UCSD-AML1 (cell line): ENCODE measurements at regions not wholly inside any gene's neighbourhood (a gene's known extent, or its start where the extent isn't known, plus 50 kb on each side); places are given as distances from the start of the nearest gene placed in this dataset.

ENCODE experiments used
- DNase-seq: peaks from one replicate; lab custom pipeline; 2025; ENCODE audit not compliant: unreplicated experiment; lab: John Stamatoyannopoulos, UW

GRCh38 chr6:63371104-63371715 lies 51.4 kb upstream of the LGSN start:
- DNase-seq = no peak

GRCh38 chr6:63372951-63373533 lies 53.3 kb upstream of the LGSN start:
- DNase-seq = no peak

- no peak for DNase-seq
Measured at GRCh38 chr6:63389191-63389844, 69.5 kb upstream of the LGSN start.

- no peak for DNase-seq
Measured at GRCh38 chr6:63391203-63391970, 71.6 kb upstream of the LGSN start.

GRCh38 chr6:63392092-63392724 lies 72.4 kb upstream of the LGSN start:
- DNase-seq = no peak

GRCh38 chr6:63394656-63395308 lies 75.0 kb upstream of the LGSN start:
- DNase-seq = no peak

GRCh38 chr6:63395381-63395780 lies 75.6 kb upstream of the LGSN start:
- no peak for DNase-seq

- DNase-seq = no peak
Measured at GRCh38 chr6:63403725-63404124, 83.9 kb upstream of the LGSN start.

- no peak for DNase-seq
Measured at GRCh38 chr6:63410435-63411426, 90.9 kb upstream of the LGSN start.

GRCh38 chr6:63415286-63415685 lies 95.5 kb upstream of the LGSN start:
- DNase-seq = no peak

- no peak for DNase-seq
Measured at GRCh38 chr6:63418741-63419140, 99.0 kb upstream of the LGSN start.

- no peak for DNase-seq
Measured at GRCh38 chr6:63424636-63425035, 104.9 kb upstream of the LGSN start.

GRCh38 chr6:63425493-63425892 lies 105.7 kb upstream of the LGSN start:
- DNase-seq = no peak

GRCh38 chr6:63426844-63427243 lies 107.1 kb upstream of the LGSN start:
- DNase-seq = no peak

- no peak for DNase-seq
Measured at GRCh38 chr6:63427951-63428350, 108.2 kb upstream of the LGSN start.

- DNase-seq = no peak
Measured at GRCh38 chr6:63430985-63431519, 111.3 kb upstream of the LGSN start.

- DNase-seq = no peak
Measured at GRCh38 chr6:63434943-63435342, 115.2 kb upstream of the LGSN start.

GRCh38 chr6:63436356-63436755 lies 116.6 kb upstream of the LGSN start:
- DNase-seq = no peak

GRCh38 chr6:63437058-63437457 lies 117.3 kb upstream of the LGSN start:
- no peak for DNase-seq
